ENCODE measurements at regions not wholly inside any gene's neighbourhood (a gene's known extent, or its start where the extent isn't known, plus 50 kb on each side); places are given as distances from the start of the nearest gene placed in this dataset.

DNA sequence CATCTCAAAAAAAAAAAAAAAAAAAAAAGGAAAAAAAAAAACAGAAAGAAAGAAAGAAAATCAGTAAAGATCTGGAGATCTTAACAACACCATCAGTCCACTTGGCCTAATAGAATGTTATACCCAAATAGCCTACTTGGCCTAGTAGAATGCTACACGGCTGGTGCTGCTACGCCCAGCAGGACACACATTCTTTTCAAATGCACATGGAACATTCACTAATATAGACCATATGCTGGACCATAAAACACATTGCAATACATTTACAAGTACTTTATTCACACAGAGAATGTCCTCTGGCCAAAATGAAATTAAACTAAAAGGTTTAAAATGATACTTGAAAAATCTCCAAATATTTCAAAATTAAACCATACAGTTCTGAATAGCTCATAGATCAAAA is 80.0 kb upstream of the TNFAIP3 start:
- no peak overlapping the region for H3K4me3 ChIP-seq (ENCODE audit: low read depth, poor library complexity, severe bottlenecking)
- TF ChIP-seq, protein P1, sequence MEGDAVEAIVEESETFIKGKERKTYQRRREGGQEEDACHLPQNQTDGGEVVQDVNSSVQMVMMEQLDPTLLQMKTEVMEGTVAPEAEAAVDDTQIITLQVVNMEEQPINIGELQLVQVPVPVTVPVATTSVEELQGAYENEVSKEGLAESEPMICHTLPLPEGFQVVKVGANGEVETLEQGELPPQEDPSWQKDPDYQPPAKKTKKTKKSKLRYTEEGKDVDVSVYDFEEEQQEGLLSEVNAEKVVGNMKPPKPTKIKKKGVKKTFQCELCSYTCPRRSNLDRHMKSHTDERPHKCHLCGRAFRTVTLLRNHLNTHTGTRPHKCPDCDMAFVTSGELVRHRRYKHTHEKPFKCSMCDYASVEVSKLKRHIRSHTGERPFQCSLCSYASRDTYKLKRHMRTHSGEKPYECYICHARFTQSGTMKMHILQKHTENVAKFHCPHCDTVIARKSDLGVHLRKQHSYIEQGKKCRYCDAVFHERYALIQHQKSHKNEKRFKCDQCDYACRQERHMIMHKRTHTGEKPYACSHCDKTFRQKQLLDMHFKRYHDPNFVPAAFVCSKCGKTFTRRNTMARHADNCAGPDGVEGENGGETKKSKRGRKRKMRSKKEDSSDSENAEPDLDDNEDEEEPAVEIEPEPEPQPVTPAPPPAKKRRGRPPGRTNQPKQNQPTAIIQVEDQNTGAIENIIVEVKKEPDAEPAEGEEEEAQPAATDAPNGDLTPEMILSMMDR (IDR thresholded peaks at IDR 0.05), result no peak
- no peak for TF ChIP-seq POLR2A (IDR thresholded peaks at IDR 0.05)
- 72 to 82% methylated on average over 2 of the region's 2 CpGs for WGBS, 2 donors
- intact Hi-C loops (cut with DNase I; ENCODE audit: low total_unique reads), result no loop called here
- DNase-seq (ENCODE audit: low spot score in 2 of 2), result no peak

DNA sequence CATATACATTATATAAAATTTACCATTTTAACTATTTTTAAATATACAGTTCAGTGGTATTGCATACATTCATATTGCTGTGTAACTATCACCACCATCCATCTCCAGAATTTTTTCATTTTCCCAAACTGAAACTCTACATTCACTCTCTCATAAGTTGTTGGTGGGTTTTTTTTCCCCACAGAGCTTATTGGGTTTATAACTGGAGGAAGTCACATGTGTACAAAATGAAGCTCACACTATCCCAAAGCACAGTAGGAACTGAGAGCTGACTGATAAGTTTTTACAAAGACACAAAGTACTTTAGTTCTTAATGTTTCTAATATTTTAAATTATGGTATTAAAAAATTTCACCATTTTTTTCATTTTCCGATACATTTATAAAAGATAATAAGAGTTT is 78.8 kb upstream of the TNFAIP3 start:
- 96 to 98% methylated on average over 1 of the region's 1 CpG for WGBS, 2 donors
- H3K4me3 ChIP-seq (ENCODE audit: low read depth, poor library complexity, severe bottlenecking), result no peak overlapping the region
- intact Hi-C loops (cut with DNase I; ENCODE audit: low total_unique reads), result no loop called here
- no peak for DNase-seq (ENCODE audit: low spot score in 2 of 2)
- TF ChIP-seq, protein P1 (IDR thresholded peaks at IDR 0.05), result no peak
- no peak for TF ChIP-seq POLR2A (IDR thresholded peaks at IDR 0.05)

DNA sequence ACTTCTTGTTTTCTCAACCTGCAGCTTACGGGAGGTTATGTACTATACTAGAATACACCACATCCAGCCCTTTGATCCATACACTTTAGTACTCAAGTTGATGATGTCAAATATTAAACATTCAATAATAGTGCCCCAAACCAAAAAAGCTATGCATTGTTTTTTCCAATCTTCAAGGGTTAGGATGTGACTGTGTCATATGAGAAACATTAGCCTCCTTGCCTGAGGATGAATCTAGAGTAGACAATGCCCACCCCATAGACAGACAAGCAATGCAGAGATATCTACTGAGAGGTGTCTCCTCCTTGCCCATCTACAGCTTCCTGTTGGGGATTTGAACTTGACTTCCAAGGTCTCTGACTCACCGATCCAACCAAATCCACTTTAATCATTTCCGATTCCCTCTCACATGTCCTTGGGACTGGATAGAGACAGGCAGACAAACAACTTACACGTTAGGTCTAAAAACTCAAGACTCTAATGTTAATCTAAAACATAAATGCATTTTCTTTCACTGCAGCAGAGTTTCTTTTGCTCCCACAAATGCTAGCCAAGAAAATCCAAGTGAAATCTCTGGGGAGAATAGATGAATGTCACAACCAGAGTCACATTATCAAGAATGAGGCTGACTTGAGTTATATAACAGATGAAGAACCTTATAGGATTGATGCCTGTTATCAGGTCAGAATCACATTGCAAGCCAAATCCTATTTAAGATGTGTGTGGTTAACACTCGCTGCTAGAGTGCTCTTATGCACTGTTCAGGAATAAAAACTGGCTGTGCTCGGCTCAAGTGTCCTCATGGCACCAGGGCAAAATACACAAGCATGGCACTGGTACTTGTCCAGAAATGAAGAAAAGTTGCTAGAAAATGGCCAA is 75.5 kb upstream of the TNFAIP3 start:
- 71 to 74% methylated on average over 6 of the region's 6 CpGs for WGBS, 2 donors
- intact Hi-C loops (cut with DNase I; ENCODE audit: low total_unique reads), result no loop called here
- no peak overlapping the region for H3K4me3 ChIP-seq (ENCODE audit: low read depth, poor library complexity, severe bottlenecking)
- no peak for TF ChIP-seq POLR2A (IDR thresholded peaks at IDR 0.05)
- TF ChIP-seq, protein P1 (IDR thresholded peaks at IDR 0.05), result no peak
- no peak for DNase-seq (ENCODE audit: low spot score in 2 of 2)

DNA sequence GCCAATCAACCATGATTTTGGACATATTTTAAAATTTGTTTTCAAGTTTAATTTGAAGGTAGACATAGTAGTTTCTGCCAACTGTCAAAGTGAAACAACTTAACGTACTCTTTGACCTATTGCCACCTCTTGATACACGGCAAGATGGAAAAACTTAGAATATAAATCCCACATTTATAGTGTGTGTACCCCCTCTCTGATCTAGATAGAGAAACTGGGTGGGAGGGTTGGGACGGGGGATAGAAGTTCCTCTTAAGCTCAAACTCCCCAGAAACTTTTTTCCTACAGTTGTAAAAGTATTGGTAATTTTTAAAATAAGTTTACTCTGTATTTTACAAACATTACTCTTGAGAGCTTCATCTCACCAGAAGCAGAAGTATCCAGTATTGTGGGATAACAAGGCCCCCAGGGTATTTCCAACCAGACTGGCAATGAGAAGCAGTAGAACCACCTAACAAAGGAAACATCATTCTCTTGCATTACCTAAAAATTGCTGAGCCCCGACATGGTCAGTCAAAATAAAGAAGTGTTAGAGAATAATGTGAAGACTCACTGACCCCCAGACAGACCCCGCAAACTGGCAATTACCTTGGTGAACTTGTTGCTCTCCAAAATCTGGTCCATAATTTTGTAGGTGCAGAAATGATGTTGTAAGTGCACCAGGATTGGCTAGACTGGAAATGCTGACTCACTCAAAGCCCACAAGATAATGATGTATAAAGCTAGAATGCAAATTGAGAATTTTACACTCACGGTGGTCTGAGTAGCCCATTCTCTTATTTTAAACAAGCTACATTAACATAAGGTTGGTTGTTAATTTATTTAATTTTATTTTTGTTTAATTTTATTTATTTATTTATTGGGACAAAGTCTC is 74.7 kb upstream of the TNFAIP3 start:
- WGBS, 2 donors, result 80 to 91% methylated on average over 6 of the region's 6 CpGs
- no peak for DNase-seq (ENCODE audit: low spot score in 2 of 2)
- TF ChIP-seq, protein P1 (IDR thresholded peaks at IDR 0.05), result no peak
- TF ChIP-seq POLR2A (IDR thresholded peaks at IDR 0.05), result no peak
- intact Hi-C loops (cut with DNase I; ENCODE audit: low total_unique reads), result no loop called here
- H3K4me3 ChIP-seq (ENCODE audit: low read depth, poor library complexity, severe bottlenecking), result no peak overlapping the region

GRCh38 chr6:137793805-137794515 is 73.1 kb upstream of the TNFAIP3 start:
- WGBS, 2 donors, result 90 to 91% methylated on average over 8 of the region's 8 CpGs
- TF ChIP-seq, protein P1 (IDR thresholded peaks at IDR 0.05), result no peak
- TF ChIP-seq POLR2A (IDR thresholded peaks at IDR 0.05), result no peak
- intact Hi-C loops (cut with DNase I; ENCODE audit: low total_unique reads), result no loop called here
- DNase-seq (ENCODE audit: low spot score in 2 of 2), result no peak
- no peak overlapping the region for H3K4me3 ChIP-seq (ENCODE audit: low read depth, poor library complexity, severe bottlenecking)

Measured in lower leg skin (tissue), 4 donors.